HG03460 (cell line): ENCODE measurements at regions not wholly inside any gene's neighbourhood (a gene's known extent, or its start where the extent isn't known, plus 50 kb on each side); places are given as distances from the start of the nearest gene placed in this dataset.
"Not testable (repeated sequence)": the region's sequence is repeated elsewhere in the genome, so short reads cannot be mapped to it uniquely, and the experiment has no call there.

Experiments
- ATAC-seq: cut with Tn5 transposase; IDR thresholded peaks from one replicate; pipeline ENCODE4 v1.9.1; 2021; ENCODE audit not compliant: unreplicated experiment

GRCh38 chr3:16707260-16707659 is 102.0 kb upstream of the DAZL start:
- no peak for ATAC-seq

GRCh38 chr3:16708285-16708684 is 103.1 kb upstream of the DAZL start:
- ATAC-seq: no peak

- not testable (repeated sequence) for ATAC-seq
These were observed 106.5 kb upstream of the DAZL start for GRCh38 chr3:16711691-16712090.

- ATAC-seq: no peak
These were observed 110.1 kb upstream of the DAZL start for GRCh38 chr3:16715281-16715680.

- ATAC-seq: no peak
These were observed 114.2 kb upstream of the DAZL start for GRCh38 chr3:16719426-16719825.

- no peak for ATAC-seq
These were observed 115.2 kb upstream of the DAZL start for GRCh38 chr3:16720367-16720940.

GRCh38 chr3:16721494-16721893 is 116.3 kb upstream of the DAZL start:
- no peak for ATAC-seq

GRCh38 chr3:16723978-16724377 is 118.8 kb upstream of the DAZL start:
- ATAC-seq: no peak

- ATAC-seq: no peak
These were observed 119.3 kb upstream of the DAZL start for GRCh38 chr3:16724487-16724886.

- ATAC-seq: no peak
These were observed 120.7 kb upstream of the DAZL start for GRCh38 chr3:16725972-16726371.

- ATAC-seq: no peak
These were observed 123.8 kb upstream of the DAZL start for GRCh38 chr3:16728770-16729745.

- no peak for ATAC-seq
These were observed 133.2 kb upstream of the DAZL start for GRCh38 chr3:16738451-16738850.

GRCh38 chr3:16739541-16740105 is 134.4 kb upstream of the DAZL start:
- ATAC-seq: no peak

GRCh38 chr3:16740515-16740914 is 135.3 kb upstream of the DAZL start:
- no peak for ATAC-seq

- no peak for ATAC-seq
These were observed 136.0 kb upstream of the DAZL start for GRCh38 chr3:16741103-16741758.

- ATAC-seq: no peak
These were observed 136.7 kb upstream of the DAZL start for GRCh38 chr3:16741890-16742289.

GRCh38 chr3:16743276-16743675 is 138.1 kb upstream of the DAZL start:
- no peak for ATAC-seq

GRCh38 chr3:16759227-16759903 is 125.4 kb upstream of the PLCL2 start:
- ATAC-seq: no peak

GRCh38 chr3:16761571-16761970 is 123.2 kb upstream of the PLCL2 start:
- no peak for ATAC-seq

GRCh38 chr3:16765661-16766060 is 119.1 kb upstream of the PLCL2 start:
- no peak for ATAC-seq

- ATAC-seq: no peak
These were observed 117.7 kb upstream of the PLCL2 start for GRCh38 chr3:16767006-16767405.
